Subcutaneous abdominal adipose tissue (tissue), 5 donors: ENCODE measurements at regions not wholly inside any gene's neighbourhood (a gene's known extent, or its start where the extent isn't known, plus 50 kb on each side); places are given as distances from the start of the nearest gene placed in this dataset.

Experiments
- H3K27ac ChIP-seq: one replicate; pipeline ENCODE4 v1.7.0; 2013; ENCODE audit warnings: low read depth, mild to moderate bottlenecking, inconsistent platforms, low read length, moderate library complexity
- H3K27me3 ChIP-seq, 5 donors: one replicate each; pipeline ENCODE4 v1.7.0; 2013; ENCODE audit warnings: low read length in 5 of 5, inconsistent platforms in 1 of 5; ENCODE audit not compliant: control insufficient read depth in 5 of 5, insufficient read depth in 4 of 5
- H3K36me3 ChIP-seq, 5 donors: one replicate each; pipeline ENCODE4 v1.7.0; 2013; ENCODE audit warnings: low read length in 5 of 5; ENCODE audit not compliant: control insufficient read depth in 5 of 5, insufficient read depth in 5 of 5
- H3K4me1 ChIP-seq, 5 donors: one replicate each; pipeline ENCODE4 v1.7.0; 2013; ENCODE audit warnings: low read length in 5 of 5, mild to moderate bottlenecking in 3 of 5, moderate library complexity in 1 of 5; ENCODE audit not compliant: control insufficient read depth in 5 of 5, insufficient read depth in 5 of 5
- H3K4me3 ChIP-seq, 5 donors: one replicate each; pipeline ENCODE4 v1.7.0; 2013; ENCODE audit warnings: low read length in 5 of 5, low read depth in 1 of 5
- H3K9ac ChIP-seq, 5 donors: one replicate each; pipeline ENCODE4 v1.7.0; 2013; ENCODE audit warnings: low read length in 5 of 5, mild to moderate bottlenecking in 4 of 5, moderate library complexity in 3 of 5
- H3K9me3 ChIP-seq, 5 donors: one replicate each; pipeline ENCODE4 v1.7.0; 2013; ENCODE audit warnings: low read length in 5 of 5; ENCODE audit not compliant: control insufficient read depth in 5 of 5
- donor health status: healthy.
- donor health status: healthy.
- donor health status: healthy.
- donor health status: healthy.
- donor health status: healthy.

DNA sequence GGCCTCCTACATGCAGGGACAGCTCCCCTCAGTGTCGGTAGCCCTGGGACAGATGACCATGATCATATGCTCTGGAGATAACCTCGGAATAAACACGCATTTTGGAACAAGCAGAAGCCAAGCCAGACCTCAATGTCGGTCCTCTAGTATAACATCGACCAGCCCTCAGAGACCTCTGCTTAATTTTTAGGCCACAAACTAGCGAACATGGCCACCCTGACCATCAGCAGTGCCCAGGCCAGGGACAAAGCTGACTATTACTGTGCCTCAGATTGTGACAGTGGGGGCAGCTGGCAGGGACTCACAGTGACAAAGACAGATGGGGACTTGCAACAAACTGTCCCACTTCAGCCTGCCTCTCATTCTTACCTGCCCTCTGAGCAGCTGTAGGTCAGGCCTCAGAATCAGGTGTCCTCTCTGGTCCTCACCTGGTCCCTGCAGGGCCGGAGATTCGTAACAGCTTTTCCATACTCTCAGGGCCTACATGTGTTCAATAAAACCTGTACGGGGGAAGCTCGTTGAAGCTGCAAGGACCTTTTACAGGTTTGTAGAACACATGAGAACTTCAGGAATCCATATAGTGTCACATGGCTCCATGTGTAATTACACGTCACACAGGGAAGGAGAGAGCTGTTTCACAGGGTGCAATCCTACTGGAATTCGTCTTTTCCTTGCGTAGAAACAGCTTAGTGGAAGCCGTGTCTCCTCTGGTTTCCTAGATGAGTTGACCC lies 72.8 kb upstream of the IGLL5 start:
- H3K9ac ChIP-seq = no peak overlapping the region
- no peaks in the 10 kb centered on the region for H3K9me3 ChIP-seq
- no peaks in the 10 kb centered on the region for H3K4me1 ChIP-seq
- H3K27me3 ChIP-seq = peaks cover 0 to 7% (median 0%) of the 10 kb centered on the region in 5 donors
- H3K4me3 ChIP-seq = no peak overlapping the region
- no peak overlapping the region for H3K27ac ChIP-seq
- H3K36me3 ChIP-seq = no peaks in the 10 kb centered on the region

- Histone ChIP-seq H3K27ac (no peak overlapping the region), H3K9me3 (no peaks in the 10 kb centered on the region), H3K36me3 (no peaks in the 10 kb centered on the region), H3K9ac (no peak overlapping the region), H3K4me1 (no peaks in the 10 kb centered on the region), H3K4me3 (no peak overlapping the region), H3K27me3 (peaks cover 0 to 6% (median 0%) of the 10 kb centered on the region in 5 donors)
Measured at GRCh38 chr22:22815397-22816170, 72.0 kb upstream of the IGLL5 start.

DNA sequence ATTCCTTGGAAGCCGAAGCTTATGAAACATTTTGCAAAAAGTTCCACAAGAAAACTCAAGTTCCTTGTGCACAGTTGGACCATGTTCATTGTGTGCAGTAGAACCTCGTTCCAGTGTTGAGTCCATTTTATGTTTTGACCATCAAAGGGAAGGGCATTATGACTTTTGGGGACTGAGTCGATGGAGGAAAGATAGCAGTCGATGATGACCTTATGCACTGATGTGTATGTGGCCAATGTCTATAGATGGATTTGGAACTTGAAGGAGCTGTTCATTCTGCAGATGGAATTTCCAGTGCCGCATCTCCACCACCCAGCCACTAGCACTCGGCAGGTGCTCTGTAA lies 71.5 kb upstream of the IGLL5 start:
- H3K4me1 ChIP-seq = no peaks in the 10 kb centered on the region
- no peaks in the 10 kb centered on the region for H3K9me3 ChIP-seq
- no peaks in the 10 kb centered on the region for H3K36me3 ChIP-seq
- H3K4me3 ChIP-seq = no peak overlapping the region
- H3K9ac ChIP-seq = no peak overlapping the region
- H3K27me3 ChIP-seq = peaks cover 0 to 6% (median 0%) of the 10 kb centered on the region in 5 donors
- no peak overlapping the region for H3K27ac ChIP-seq

GRCh38 chr22:22816766-22817410 lies 70.7 kb upstream of the IGLL5 start:
- H3K36me3 ChIP-seq = no peaks in the 10 kb centered on the region
- H3K4me1 ChIP-seq = no peaks in the 10 kb centered on the region
- peaks cover 0 to 8% (median 1%) of the 10 kb centered on the region in 5 donors for H3K27me3 ChIP-seq
- H3K9me3 ChIP-seq = no peaks in the 10 kb centered on the region
- H3K27ac ChIP-seq = no peak overlapping the region
- no peak overlapping the region for H3K4me3 ChIP-seq
- H3K9ac ChIP-seq = no peak overlapping the region

DNA sequence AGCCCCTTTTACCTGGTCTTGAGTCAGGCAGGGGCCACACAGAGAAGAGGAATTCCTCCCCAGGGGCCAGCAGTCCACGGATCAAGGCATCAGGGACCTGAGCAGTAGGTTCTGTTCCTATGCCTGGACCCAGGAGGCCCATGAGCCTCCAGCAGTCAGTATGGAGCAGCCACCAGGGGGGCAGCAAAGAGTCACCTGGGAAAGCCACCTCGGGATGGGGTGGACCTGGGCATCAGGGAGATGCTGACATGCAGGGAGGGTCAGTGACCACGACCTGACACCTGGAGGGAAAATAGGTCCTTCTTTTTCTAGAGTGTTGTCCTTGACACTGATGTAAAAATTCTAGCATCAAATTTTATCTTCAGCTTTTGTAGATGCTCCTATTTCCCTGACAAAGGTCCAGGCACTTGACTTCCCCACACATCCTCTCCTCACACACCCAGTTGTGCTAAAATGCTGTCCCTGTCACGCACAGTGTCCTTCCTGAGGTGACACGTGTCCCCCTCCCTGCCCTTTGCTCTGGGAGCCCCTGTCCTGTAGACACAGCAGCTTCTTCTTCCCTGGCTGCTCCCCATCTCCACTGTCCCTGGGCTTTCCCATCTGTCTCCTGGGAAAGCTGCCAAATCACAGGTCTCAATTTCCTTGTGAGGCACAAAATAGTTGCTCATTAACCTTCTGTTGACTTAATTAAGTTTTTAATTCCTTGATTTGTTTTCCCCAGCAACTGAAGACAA lies 70.0 kb upstream of the IGLL5 start:
- Histone ChIP-seq H3K9me3 (no peaks in the 10 kb centered on the region), H3K27me3 (peaks cover 0 to 13% (median 5%) of the 10 kb centered on the region in 5 donors), H3K27ac (no peak overlapping the region), H3K36me3 (no peaks in the 10 kb centered on the region), H3K4me1 (peaks cover 0 to 7% (median 0%) of the 10 kb centered on the region in 5 donors), H3K9ac (no peak overlapping the region), H3K4me3 (no peak overlapping the region)

GRCh38 chr22:22818202-22818538 lies 69.4 kb upstream of the IGLL5 start:
- H3K36me3 ChIP-seq = no peaks in the 10 kb centered on the region
- H3K27me3 ChIP-seq = peaks cover 0 to 13% (median 5%) of the 10 kb centered on the region in 5 donors
- H3K4me3 ChIP-seq = no peak overlapping the region
- H3K9me3 ChIP-seq = no peaks in the 10 kb centered on the region
- peaks cover 0 to 13% (median 0%) of the 10 kb centered on the region in 5 donors for H3K4me1 ChIP-seq
- H3K27ac ChIP-seq = no peak overlapping the region
- no peak overlapping the region for H3K9ac ChIP-seq

DNA sequence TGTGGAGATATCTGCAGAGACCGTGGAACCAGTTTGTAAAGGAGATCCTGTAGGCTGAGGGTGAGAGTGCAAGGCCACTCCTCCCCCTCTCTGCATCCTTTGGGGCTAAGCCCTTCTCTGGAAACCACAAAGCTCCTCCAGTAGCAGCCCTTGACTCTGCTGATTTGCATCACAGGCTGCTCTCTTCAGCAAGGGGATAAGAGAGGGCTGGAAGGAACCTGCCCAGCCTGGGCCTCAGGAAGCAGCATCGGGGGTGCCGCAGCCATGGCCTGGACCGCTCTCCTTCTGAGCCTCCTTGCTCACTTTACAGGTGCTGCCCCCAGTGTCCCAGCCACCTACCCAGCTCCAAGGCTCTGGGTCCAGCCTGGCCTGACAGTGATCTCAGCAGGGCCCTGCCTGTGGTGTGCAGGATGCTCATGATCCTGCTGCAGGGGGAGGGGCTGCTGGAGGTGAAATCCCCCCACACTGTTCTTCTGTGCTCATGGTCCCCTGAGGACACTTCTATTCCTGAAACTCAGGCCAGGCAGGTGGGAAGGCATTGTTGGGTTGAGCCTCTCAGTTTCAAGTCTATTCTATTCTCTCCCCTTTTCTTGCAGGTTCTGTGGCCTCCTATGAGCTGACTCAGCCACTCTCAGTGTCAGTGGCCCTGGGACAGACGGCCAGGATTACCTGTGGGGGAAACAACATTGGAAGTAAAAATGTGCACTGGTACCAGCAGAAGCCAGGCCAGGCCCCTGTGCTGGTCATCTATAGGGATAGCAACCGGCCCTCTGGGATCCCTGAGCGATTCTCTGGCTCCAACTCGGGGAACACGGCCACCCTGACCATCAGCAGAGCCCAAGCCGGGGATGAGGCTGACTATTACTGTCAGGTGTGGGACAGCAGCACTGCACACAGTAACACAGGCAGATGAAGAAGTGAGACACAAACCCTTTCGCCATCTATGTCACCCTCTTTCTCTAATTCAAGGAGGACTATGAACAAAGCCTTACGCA lies 68.5 kb upstream of the IGLL5 start:
- Histone ChIP-seq H3K4me3 (no peak overlapping the region), H3K36me3 (no peaks in the 10 kb centered on the region), H3K4me1 (peaks cover 0 to 18% (median 0%) of the 10 kb centered on the region in 5 donors), H3K27ac (no peak overlapping the region), H3K27me3 (peaks cover 0 to 13% (median 5%) of the 10 kb centered on the region in 5 donors), H3K9me3 (no peaks in the 10 kb centered on the region), H3K9ac (no peak overlapping the region)

- Histone ChIP-seq H3K36me3 (no peaks in the 10 kb centered on the region), H3K4me3 (no peak overlapping the region), H3K9me3 (no peaks in the 10 kb centered on the region), H3K4me1 (peaks cover 0 to 18% (median 0%) of the 10 kb centered on the region in 5 donors), H3K9ac (no peak overlapping the region), H3K27ac (no peak overlapping the region), H3K27me3 (peaks cover 0 to 13% (median 5%) of the 10 kb centered on the region in 5 donors)
Measured at GRCh38 chr22:22820076-22820475, 67.5 kb upstream of the IGLL5 start.

DNA sequence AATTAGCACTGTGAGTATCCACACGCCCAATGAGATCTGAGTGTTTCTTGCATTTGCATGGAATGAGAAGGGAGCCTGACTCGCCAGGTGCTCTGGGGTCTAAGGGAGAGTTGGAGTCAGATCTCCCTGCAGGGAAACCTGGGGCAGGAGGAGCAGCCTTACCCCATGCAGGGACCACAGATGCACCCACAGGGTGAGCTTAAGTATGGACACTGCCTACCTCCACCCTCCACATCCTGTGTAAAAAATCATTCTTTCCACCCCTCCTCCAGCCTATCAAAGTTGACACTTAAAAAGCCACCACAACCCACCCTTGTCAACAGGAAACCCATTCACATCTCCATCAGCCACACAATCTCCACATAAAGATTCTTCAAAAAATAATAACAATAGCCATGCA lies 67.0 kb upstream of the IGLL5 start:
- Histone ChIP-seq H3K27ac (no peak overlapping the region), H3K4me3 (no peak overlapping the region)

More for the DNA sequence above, 67.0 kb upstream of the IGLL5 start:
- H3K27me3 ChIP-seq = peaks cover 0 to 13% (median 5%) of the 10 kb centered on the region in 5 donors
- no peaks in the 10 kb centered on the region for H3K9me3 ChIP-seq
- H3K36me3 ChIP-seq = no peaks in the 10 kb centered on the region
- H3K4me1 ChIP-seq = peaks cover 0 to 18% (median 0%) of the 10 kb centered on the region in 5 donors
- no peak overlapping the region for H3K9ac ChIP-seq
